ENCODE measurements at regions not wholly inside any gene's neighbourhood (a gene's known extent, or its start where the extent isn't known, plus 50 kb on each side); places are given as distances from the start of the nearest gene placed in this dataset.

- TF ChIP-seq SP1 (IDR thresholded peaks at IDR 0.05) (no peak), CTCF (IDR thresholded peaks at IDR 0.05; ENCODE audit: low read depth, low read length, missing input control) (no peak), JUND (IDR thresholded peaks at IDR 0.05) (no peak), HNF4G (IDR thresholded peaks at IDR 0.05) (no peak), RAD21 (IDR thresholded peaks at IDR 0.05) (no peak), HNF4A (conservative IDR thresholded peaks at IDR 0.05) (no peak), YY1 (IDR thresholded peaks at IDR 0.05) (no peak), ATF3 (IDR thresholded peaks at IDR 0.05) (no peak), FOXA2 (IDR thresholded peaks at IDR 0.05) (no peak), GABPA (IDR thresholded peaks at IDR 0.05 in 1 of 2, conservative IDR thresholded peaks at IDR 0.05 in 1 of 2) (no peak), TAF1 (conservative IDR thresholded peaks at IDR 0.05) (no peak), EGR1 (IDR thresholded peaks at IDR 0.05; ENCODE audit: low read depth in 2 of 2) (no peak)
- TF ChIP-seq, protein P1, sequence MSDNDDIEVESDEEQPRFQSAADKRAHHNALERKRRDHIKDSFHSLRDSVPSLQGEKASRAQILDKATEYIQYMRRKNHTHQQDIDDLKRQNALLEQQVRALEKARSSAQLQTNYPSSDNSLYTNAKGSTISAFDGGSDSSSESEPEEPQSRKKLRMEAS (IDR thresholded peaks at IDR 0.05): no peak
- TF ChIP-seq, protein P2, sequence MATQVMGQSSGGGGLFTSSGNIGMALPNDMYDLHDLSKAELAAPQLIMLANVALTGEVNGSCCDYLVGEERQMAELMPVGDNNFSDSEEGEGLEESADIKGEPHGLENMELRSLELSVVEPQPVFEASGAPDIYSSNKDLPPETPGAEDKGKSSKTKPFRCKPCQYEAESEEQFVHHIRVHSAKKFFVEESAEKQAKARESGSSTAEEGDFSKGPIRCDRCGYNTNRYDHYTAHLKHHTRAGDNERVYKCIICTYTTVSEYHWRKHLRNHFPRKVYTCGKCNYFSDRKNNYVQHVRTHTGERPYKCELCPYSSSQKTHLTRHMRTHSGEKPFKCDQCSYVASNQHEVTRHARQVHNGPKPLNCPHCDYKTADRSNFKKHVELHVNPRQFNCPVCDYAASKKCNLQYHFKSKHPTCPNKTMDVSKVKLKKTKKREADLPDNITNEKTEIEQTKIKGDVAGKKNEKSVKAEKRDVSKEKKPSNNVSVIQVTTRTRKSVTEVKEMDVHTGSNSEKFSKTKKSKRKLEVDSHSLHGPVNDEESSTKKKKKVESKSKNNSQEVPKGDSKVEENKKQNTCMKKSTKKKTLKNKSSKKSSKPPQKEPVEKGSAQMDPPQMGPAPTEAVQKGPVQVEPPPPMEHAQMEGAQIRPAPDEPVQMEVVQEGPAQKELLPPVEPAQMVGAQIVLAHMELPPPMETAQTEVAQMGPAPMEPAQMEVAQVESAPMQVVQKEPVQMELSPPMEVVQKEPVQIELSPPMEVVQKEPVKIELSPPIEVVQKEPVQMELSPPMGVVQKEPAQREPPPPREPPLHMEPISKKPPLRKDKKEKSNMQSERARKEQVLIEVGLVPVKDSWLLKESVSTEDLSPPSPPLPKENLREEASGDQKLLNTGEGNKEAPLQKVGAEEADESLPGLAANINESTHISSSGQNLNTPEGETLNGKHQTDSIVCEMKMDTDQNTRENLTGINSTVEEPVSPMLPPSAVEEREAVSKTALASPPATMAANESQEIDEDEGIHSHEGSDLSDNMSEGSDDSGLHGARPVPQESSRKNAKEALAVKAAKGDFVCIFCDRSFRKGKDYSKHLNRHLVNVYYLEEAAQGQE (IDR thresholded peaks at IDR 0.05): no peak
Measured at GRCh38 chr5:115428248-115428647, 116.3 kb downstream of the FEM1C start.

Data from liver (tissue), 3 donors.